ENCODE measurements at regions not wholly inside any gene's neighbourhood (a gene's known extent, or its start where the extent isn't known, plus 50 kb on each side); places are given as distances from the start of the nearest gene placed in this dataset.
A peak's percentile ranks its signal among the peaks of the same experiment; 100 is the strongest.

DNA sequence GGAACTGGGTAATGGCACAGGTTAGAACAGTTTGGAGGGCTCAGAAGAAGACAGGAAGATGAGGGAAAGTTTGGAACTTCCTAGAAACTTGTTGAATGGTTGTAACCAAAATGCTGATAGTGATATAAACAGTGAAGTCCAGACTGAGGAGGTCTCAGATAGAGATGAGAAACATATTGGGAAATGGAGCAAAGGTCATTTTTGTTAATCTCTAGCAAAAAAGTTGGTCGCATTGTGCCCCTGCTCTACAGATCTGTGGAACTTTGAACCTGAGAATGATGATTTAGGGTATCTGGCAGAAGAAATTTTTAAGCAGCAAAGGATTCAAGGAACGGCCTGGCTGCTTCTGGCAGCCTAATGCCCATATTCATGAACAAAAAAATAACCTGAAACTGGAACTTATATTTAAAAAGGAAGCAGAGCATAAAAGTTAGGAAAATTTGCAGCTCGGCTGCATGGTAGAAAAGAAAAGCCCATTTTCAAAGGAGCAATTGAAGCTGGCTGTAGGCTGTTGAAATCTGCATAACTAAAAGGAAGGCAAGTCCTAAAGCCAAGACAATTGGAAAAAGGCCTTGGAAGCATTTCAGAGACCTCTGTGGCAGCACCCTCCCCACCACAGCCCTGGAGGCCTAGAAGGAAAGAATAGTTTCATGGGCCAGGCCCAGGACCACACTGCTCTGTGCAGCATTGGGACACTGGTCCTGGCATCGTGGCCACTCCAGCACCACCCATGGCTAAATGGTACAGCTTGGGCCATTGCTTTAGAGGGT lies 182.6 kb upstream of the CD96 start:
- Mint-ChIP-seq H3K4me1 (no peaks in the 10 kb centered on the region), H3K9me3 (peaks cover 2% of the 10 kb centered on the region), H3K4me3 (no peak overlapping the region), H3K36me3 (no peaks in the 10 kb centered on the region), H3K27me3 (no peaks in the 10 kb centered on the region), H3K27ac (no peak overlapping the region)
- no peak for DNase-seq

DNA sequence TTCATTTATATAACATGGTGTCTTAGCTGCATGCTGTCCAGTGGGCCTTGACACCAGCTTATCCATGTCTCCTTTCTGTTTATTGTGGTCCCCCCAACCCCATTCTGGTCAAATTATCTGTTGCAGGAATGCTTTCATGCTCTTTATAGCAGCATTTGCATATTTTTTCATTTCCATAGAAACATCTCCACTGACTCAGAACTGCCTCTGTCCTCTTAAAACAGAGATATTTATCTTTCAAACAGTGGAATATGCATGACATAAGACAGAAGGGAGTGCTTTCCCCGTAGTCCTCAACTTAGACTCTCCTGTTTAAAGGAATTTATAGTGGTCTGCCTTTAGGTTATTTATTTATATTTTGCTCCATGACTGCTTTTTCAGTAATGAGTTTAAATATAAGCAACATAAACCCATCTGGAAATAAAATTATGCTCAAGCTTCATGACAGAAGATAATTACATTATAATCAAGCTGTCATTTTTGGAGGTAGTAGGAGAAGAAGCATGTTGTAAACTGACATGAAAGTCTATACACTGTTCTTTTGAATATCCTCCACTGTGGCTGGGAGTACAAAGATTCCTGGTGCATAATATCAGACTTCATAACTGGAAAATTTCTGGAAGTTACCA lies 179.5 kb upstream of the CD96 start:
- H3K9me3 Mint-ChIP-seq: no peaks in the 10 kb centered on the region
- H3K4me3 Mint-ChIP-seq: no peak overlapping the region
- no peaks in the 10 kb centered on the region for H3K27me3 Mint-ChIP-seq
- no peaks in the 10 kb centered on the region for H3K36me3 Mint-ChIP-seq
- DNase-seq: no peak
- no peaks in the 10 kb centered on the region for H3K4me1 Mint-ChIP-seq
- H3K27ac Mint-ChIP-seq: no peak overlapping the region

- H3K9me3 Mint-ChIP-seq: peaks cover 9% of the 10 kb centered on the region
- H3K4me1 Mint-ChIP-seq: no peaks in the 10 kb centered on the region
- peaks cover 5% of the 10 kb centered on the region for H3K36me3 Mint-ChIP-seq
- H3K4me3 Mint-ChIP-seq: no peak overlapping the region
- H3K27ac Mint-ChIP-seq: no peak overlapping the region
- no peak for DNase-seq
- no peaks in the 10 kb centered on the region for H3K27me3 Mint-ChIP-seq
Measured at GRCh38 chr3:111366515-111366914, 175.5 kb upstream of the CD96 start.

GRCh38 chr3:111368056-111368455 lies 173.9 kb upstream of the CD96 start:
- no peaks in the 10 kb centered on the region for H3K4me1 Mint-ChIP-seq

GRCh38 chr3:111369958-111370357 lies 172.0 kb upstream of the CD96 start:
- H3K27ac Mint-ChIP-seq: no peak overlapping the region

More at GRCh38 chr3:111368056-111368455, 173.9 kb upstream of the CD96 start:
- no peak overlapping the region for H3K27ac Mint-ChIP-seq
- no peak for DNase-seq
- peaks cover 11% of the 10 kb centered on the region for H3K9me3 Mint-ChIP-seq
- peaks cover 6% of the 10 kb centered on the region for H3K36me3 Mint-ChIP-seq
- H3K27me3 Mint-ChIP-seq: no peaks in the 10 kb centered on the region
- no peak overlapping the region for H3K4me3 Mint-ChIP-seq

DNA sequence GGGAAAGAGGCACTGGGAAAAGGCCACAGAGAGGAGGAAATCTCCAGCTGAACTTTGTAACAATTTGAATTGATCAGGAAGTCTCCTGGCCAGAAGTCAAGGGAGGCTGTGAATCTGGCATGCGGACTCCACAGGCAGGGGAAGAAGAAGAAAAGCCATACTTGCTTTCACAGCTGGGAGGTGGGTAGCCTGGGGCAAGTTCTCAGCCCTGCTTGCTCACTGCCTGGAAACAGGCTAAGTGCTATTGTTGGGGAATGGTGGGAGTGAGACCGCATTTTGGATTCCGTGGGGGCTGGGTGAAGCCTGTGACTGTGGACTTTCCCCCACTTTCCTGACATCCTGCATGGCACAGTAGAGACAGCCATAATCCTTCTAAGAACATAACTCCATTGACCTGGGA lies 168.8 kb upstream of the CD96 start:
- no peak overlapping the region for H3K27ac Mint-ChIP-seq
- peaks cover 11% of the 10 kb centered on the region for H3K36me3 Mint-ChIP-seq
- no peak overlapping the region for H3K4me3 Mint-ChIP-seq
- no peaks in the 10 kb centered on the region for H3K4me1 Mint-ChIP-seq
- H3K9me3 Mint-ChIP-seq: peaks cover 37% of the 10 kb centered on the region
- no peak for DNase-seq
- H3K27me3 Mint-ChIP-seq: no peaks in the 10 kb centered on the region

More at GRCh38 chr3:111369958-111370357, 172.0 kb upstream of the CD96 start:
- peaks cover 7% of the 10 kb centered on the region for H3K36me3 Mint-ChIP-seq
- H3K4me3 Mint-ChIP-seq: no peak overlapping the region
- no peak for DNase-seq
- H3K4me1 Mint-ChIP-seq: no peaks in the 10 kb centered on the region
- H3K27me3 Mint-ChIP-seq: no peaks in the 10 kb centered on the region
- H3K9me3 Mint-ChIP-seq: peaks cover 23% of the 10 kb centered on the region

DNA sequence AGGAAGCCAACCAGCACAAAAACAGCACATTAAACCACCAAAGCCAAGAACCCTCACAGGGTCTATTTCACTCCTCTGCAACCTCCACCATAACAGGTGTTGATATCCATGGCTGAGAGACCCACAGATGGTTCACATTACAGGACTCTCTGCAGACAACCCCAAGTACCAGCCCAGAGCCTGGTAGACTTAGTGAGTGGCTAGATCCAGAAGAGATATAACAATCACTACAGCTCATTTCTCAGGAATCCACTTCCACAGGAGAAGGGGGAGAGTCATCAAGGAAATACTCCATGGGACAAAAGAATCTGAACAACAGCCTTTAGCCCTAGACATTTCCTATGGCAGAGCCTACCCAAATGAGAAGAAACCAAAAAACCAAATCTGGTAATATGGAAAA lies 168.1 kb upstream of the CD96 start:
- no peak overlapping the region for H3K4me3 Mint-ChIP-seq
- H3K27me3 Mint-ChIP-seq: no peaks in the 10 kb centered on the region
- H3K27ac Mint-ChIP-seq: no peak overlapping the region
- peaks cover 37% of the 10 kb centered on the region for H3K9me3 Mint-ChIP-seq
- H3K36me3 Mint-ChIP-seq: peaks cover 11% of the 10 kb centered on the region
- no peak for DNase-seq
- H3K4me1 Mint-ChIP-seq: no peaks in the 10 kb centered on the region

GRCh38 chr3:111385971-111386495 lies 156.0 kb upstream of the CD96 start:
- peaks cover 24% of the 10 kb centered on the region for H3K9me3 Mint-ChIP-seq
- no peaks in the 10 kb centered on the region for H3K4me1 Mint-ChIP-seq
- no peak overlapping the region for H3K4me3 Mint-ChIP-seq
- H3K36me3 Mint-ChIP-seq: peaks cover 1% of the 10 kb centered on the region
- H3K27me3 Mint-ChIP-seq: no peaks in the 10 kb centered on the region
- no peak for DNase-seq
- no peak overlapping the region for H3K27ac Mint-ChIP-seq

DNA sequence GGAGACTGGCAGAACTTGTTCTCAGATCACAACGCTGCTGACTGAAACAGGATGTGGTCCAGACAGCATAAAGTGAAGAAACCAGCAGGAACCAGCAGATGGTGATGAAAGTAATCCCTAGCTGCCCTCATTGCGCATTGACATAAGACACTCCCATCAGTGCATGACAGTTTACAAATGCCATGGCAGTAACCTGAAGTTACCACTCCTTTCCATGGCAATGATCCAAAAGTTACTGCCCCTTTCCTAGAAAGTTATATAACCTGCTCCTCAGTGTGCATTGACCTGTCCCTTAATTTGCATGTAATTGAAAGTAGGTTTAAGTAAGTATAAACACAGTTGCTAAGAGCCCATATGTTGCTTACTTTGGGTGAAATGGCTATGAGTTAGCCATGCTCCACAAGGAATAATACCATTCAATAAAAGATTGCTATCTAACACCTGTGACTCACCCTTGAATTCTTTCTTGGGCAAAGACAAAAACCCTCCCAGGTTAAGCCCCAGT lies 149.1 kb upstream of the CD96 start:
- no peak overlapping the region for H3K27ac Mint-ChIP-seq
- no peak overlapping the region for H3K4me3 Mint-ChIP-seq
- peaks cover 10% of the 10 kb centered on the region for H3K36me3 Mint-ChIP-seq
- H3K9me3 Mint-ChIP-seq: peaks cover 23% of the 10 kb centered on the region
- no peaks in the 10 kb centered on the region for H3K27me3 Mint-ChIP-seq
- DNase-seq: peak; percentile 1
- H3K4me1 Mint-ChIP-seq: peaks cover 11% of the 10 kb centered on the region

GRCh38 chr3:111412656-111413055 lies 129.3 kb upstream of the CD96 start:
- Mint-ChIP-seq H3K27ac (no peak overlapping the region), H3K36me3 (peaks cover 1% of the 10 kb centered on the region), H3K27me3 (no peaks in the 10 kb centered on the region), H3K9me3 (peaks cover 6% of the 10 kb centered on the region), H3K4me3 (no peak overlapping the region), H3K4me1 (no peaks in the 10 kb centered on the region)
- DNase-seq: no peak

DNA sequence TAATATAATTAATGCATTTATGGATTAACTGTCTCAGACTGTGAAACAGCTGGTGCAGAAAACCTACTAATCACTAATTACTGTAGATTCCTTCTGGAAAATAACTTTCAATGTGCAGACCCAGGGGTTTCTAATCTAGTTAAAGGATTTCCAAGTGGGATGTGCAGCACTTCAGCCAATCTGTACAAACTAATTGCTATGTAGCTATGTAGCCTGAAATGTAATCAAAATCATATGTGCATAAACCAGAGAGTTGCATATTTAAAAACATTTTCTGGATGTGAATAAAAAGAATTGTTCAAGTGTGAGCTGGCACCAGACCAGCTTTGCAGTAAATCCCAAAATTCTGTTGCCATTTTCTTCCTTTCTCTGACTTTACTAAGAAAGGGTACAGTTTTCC lies 127.5 kb upstream of the CD96 start:
- no peak for DNase-seq
- Mint-ChIP-seq H3K27ac (no peak overlapping the region), H3K4me3 (no peak overlapping the region), H3K27me3 (peaks cover 3% of the 10 kb centered on the region), H3K36me3 (no peaks in the 10 kb centered on the region), H3K4me1 (no peaks in the 10 kb centered on the region), H3K9me3 (peaks cover 5% of the 10 kb centered on the region)

GRCh38 chr3:111415018-111415417 lies 127.0 kb upstream of the CD96 start:
- Mint-ChIP-seq H3K36me3 (no peaks in the 10 kb centered on the region), H3K4me3 (no peak overlapping the region), H3K4me1 (no peaks in the 10 kb centered on the region), H3K27me3 (peaks cover 4% of the 10 kb centered on the region), H3K9me3 (peaks cover 5% of the 10 kb centered on the region), H3K27ac (no peak overlapping the region)
- no peak for DNase-seq

DNA sequence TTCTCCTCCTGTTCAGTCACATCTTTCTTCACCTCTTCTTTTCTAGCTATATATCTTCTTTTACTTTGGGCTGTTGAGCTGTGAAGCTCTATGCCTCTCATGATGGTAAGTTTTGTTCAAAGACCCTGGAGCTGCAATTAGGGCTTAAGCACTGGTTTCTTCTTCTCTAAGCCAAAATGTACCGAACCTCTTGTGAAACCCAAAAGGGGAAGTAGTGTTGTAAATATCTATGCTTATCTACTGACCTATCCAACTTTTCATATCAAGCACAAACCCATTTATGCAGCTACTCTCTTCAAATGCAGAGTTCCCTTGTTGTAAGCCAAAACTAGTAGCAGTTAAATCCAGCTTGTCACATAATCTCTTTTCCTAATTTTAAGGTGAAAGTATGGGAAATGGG lies 123.6 kb upstream of the CD96 start:
- Mint-ChIP-seq H3K4me3 (no peak overlapping the region), H3K27ac (no peak overlapping the region), H3K9me3 (no peaks in the 10 kb centered on the region)

GRCh38 chr3:111428301-111428700 lies 113.7 kb upstream of the CD96 start:
- Mint-ChIP-seq H3K36me3 (no peaks in the 10 kb centered on the region), H3K9me3 (peaks cover 17% of the 10 kb centered on the region), H3K4me1 (peaks cover 5% of the 10 kb centered on the region), H3K27ac (no peak overlapping the region), H3K27me3 (no peaks in the 10 kb centered on the region), H3K4me3 (no peak overlapping the region)
- DNase-seq: no peak

More for the DNA sequence above, 123.6 kb upstream of the CD96 start:
- Mint-ChIP-seq H3K27me3 (peaks cover 4% of the 10 kb centered on the region), H3K36me3 (no peaks in the 10 kb centered on the region), H3K4me1 (no peaks in the 10 kb centered on the region)
- DNase-seq: no peak

GRCh38 chr3:111434941-111435622 lies 106.9 kb upstream of the CD96 start:
- Mint-ChIP-seq H3K4me1 (no peaks in the 10 kb centered on the region), H3K27me3 (no peaks in the 10 kb centered on the region), H3K9me3 (peaks cover 7% of the 10 kb centered on the region), H3K27ac (no peak overlapping the region), H3K4me3 (no peak overlapping the region), H3K36me3 (no peaks in the 10 kb centered on the region)
- no peak for DNase-seq

Data from activated naive CD8-positive, alpha-beta T cell treated with anti-CD3 and anti-CD28 coated beads for 36 hours (primary cell).